ENCODE measurements at regions not wholly inside any gene's neighbourhood (a gene's known extent, or its start where the extent isn't known, plus 50 kb on each side); places are given as distances from the start of the nearest gene placed in this dataset.

- TF ChIP-seq CTCF (IDR thresholded peaks at IDR 0.05): no peak
- no peak for TF ChIP-seq EZH2 (IDR thresholded peaks at IDR 0.05; ENCODE audit: borderline replicate concordance, insufficient read depth, low read depth, low read length, poor library complexity, severe bottlenecking)
Observed at GRCh38 chr22:47777426-47777825, 1015.0 kb downstream of the TBC1D22A start.
